Fibroblast of villous mesenchyme (primary cell): ENCODE measurements at regions not wholly inside any gene's neighbourhood (a gene's known extent, or its start where the extent isn't known, plus 50 kb on each side); places are given as distances from the start of the nearest gene placed in this dataset.

ENCODE experiments used
- DNase-seq: peaks from one replicate; pipeline ENCODE4 v3.0.0-alpha.2; 2010; ENCODE audit warnings: low read depth
- H3K4me3 ChIP-seq: 2 replicates; pipeline ENCODE4 v1.5.1; 2011; ENCODE audit warnings: low read depth, mild to moderate bottlenecking, low read length
- CTCF ChIP-seq: IDR thresholded peaks from 2 replicates; pipeline ENCODE4 v1.5.1; 2012; ENCODE audit warnings: low read depth, mild to moderate bottlenecking, low read length; ENCODE audit not compliant: insufficient read depth

- no peak overlapping the region for H3K4me3 ChIP-seq
- no peak for TF ChIP-seq CTCF
- DNase-seq = peak; percentile 58
These were observed 1225.5 kb downstream of the NLGN4Y start for GRCh38 chrY:15749533-15750433.

GRCh38 chrY:15751001-15751400 is 1226.7 kb downstream of the NLGN4Y start:
- no peak for TF ChIP-seq CTCF
- no peak for DNase-seq
- no peak overlapping the region for H3K4me3 ChIP-seq

- no peak for DNase-seq
- no peak for TF ChIP-seq CTCF
- no peak overlapping the region for H3K4me3 ChIP-seq
These were observed 1231.9 kb downstream of the NLGN4Y start for GRCh38 chrY:15756266-15756665.

- no peak overlapping the region for H3K4me3 ChIP-seq
- no peak for DNase-seq
- no peak for TF ChIP-seq CTCF
These were observed 1249.2 kb downstream of the NLGN4Y start for GRCh38 chrY:15773579-15773978.

GRCh38 chrY:15775880-15776279 is 1251.6 kb downstream of the NLGN4Y start:
- no peak for TF ChIP-seq CTCF
- no peak overlapping the region for H3K4me3 ChIP-seq
- no peak for DNase-seq

GRCh38 chrY:15779891-15780290 is 1255.6 kb downstream of the NLGN4Y start:
- H3K4me3 ChIP-seq = no peak overlapping the region
- no peak for TF ChIP-seq CTCF
- no peak for DNase-seq
